Right atrium auricular region (tissue), 2 donors: ENCODE measurements at regions not wholly inside any gene's neighbourhood (a gene's known extent, or its start where the extent isn't known, plus 50 kb on each side); places are given as distances from the start of the nearest gene placed in this dataset.
"Not testable (repeated sequence)": the region's sequence is repeated elsewhere in the genome, so short reads cannot be mapped to it uniquely, and the experiment has no call there.

Experiments
- DNase-seq: peaks from one replicate; pipeline ENCODE4 v3.0.0-alpha.2; 2019; ENCODE audit warnings: low spot score
- H3K27ac ChIP-seq, 2 donors: fragments of 200-600 bp; sonication (generic); 1 replicate in 1 of 2; 2 replicates in 1 of 2; pipeline ENCODE4 v1.5.1; 2016 to 2019
- H3K27me3 ChIP-seq, 2 donors: fragments of 200-600 bp; sonication (generic); one replicate each; pipeline versions ENCODE4 v1.5.1 to v1.6.0; 2017 to 2019
- H3K36me3 ChIP-seq: fragments of 200-600 bp; sonication (generic); one replicate; pipeline ENCODE4 v1.5.1; 2016
- H3K4me1 ChIP-seq, 2 donors: fragments of 200-600 bp; sonication (generic); one replicate each; pipeline versions ENCODE4 v1.5.1 to v1.6.0; 2017 to 2019
- H3K4me3 ChIP-seq, 2 donors: fragments of 200-600 bp; sonication (generic); 1 replicate in 1 of 2; 2 replicates in 1 of 2; pipeline ENCODE4 v1.5.1; 2017 to 2019; ENCODE audit warnings: mild to moderate bottlenecking in 1 of 2, moderate library complexity in 1 of 2
- H3K9me3 ChIP-seq, 2 donors: fragments of 200-600 bp; sonication (generic); one replicate each; pipeline ENCODE4 v1.5.1; 2019
- CTCF ChIP-seq, 2 donors: fragments of 200-600 bp; sonication (generic); IDR thresholded peaks; one replicate each; pipeline ENCODE4 v1.5.1; 2019; ENCODE audit warnings: antibody characterized with exemption in 2 of 2

- H3K27ac ChIP-seq, result no peak overlapping the region
- H3K4me3 ChIP-seq, result no peak overlapping the region
- H3K9me3 ChIP-seq, result no peaks in the 10 kb centered on the region
- no peaks in the 10 kb centered on the region for H3K27me3 ChIP-seq
- no peaks in the 10 kb centered on the region for H3K4me1 ChIP-seq
- DNase-seq, result no peak
- H3K36me3 ChIP-seq, result no peaks in the 10 kb centered on the region
- no peak for TF ChIP-seq CTCF (IDR thresholded peaks at IDR 0.05)
Measured at GRCh38 chr10:22833353-22833752, 94.5 kb upstream of the ARMC3 start.

- Histone ChIP-seq H3K27ac (no peak overlapping the region), H3K36me3 (no peaks in the 10 kb centered on the region), H3K27me3 (no peaks in the 10 kb centered on the region), H3K9me3 (no peaks in the 10 kb centered on the region), H3K4me3 (no peak overlapping the region), H3K4me1 (no peaks in the 10 kb centered on the region)
- no peak for TF ChIP-seq CTCF (IDR thresholded peaks at IDR 0.05)
- no peak for DNase-seq
Measured at GRCh38 chr10:22832851-22833250, 95.0 kb upstream of the ARMC3 start.

- H3K36me3 ChIP-seq, result no peaks in the 10 kb centered on the region
- DNase-seq, result no peak
- H3K27me3 ChIP-seq, result no peaks in the 10 kb centered on the region
- no peaks in the 10 kb centered on the region for H3K9me3 ChIP-seq
- no peak overlapping the region for H3K27ac ChIP-seq
- H3K4me1 ChIP-seq, result no peaks in the 10 kb centered on the region
- no peak overlapping the region for H3K4me3 ChIP-seq
- no peak for TF ChIP-seq CTCF (IDR thresholded peaks at IDR 0.05)
Measured at GRCh38 chr10:22832066-22832602, 95.7 kb upstream of the ARMC3 start.

- no peak for DNase-seq
- no peak overlapping the region for H3K4me3 ChIP-seq
- no peak overlapping the region for H3K27ac ChIP-seq
- H3K9me3 ChIP-seq, result no peaks in the 10 kb centered on the region
- no peaks in the 10 kb centered on the region for H3K36me3 ChIP-seq
- no peak for TF ChIP-seq CTCF (IDR thresholded peaks at IDR 0.05)
- no peaks in the 10 kb centered on the region for H3K4me1 ChIP-seq
- H3K27me3 ChIP-seq, result no peaks in the 10 kb centered on the region
Measured at GRCh38 chr10:22831586-22831985, 96.3 kb upstream of the ARMC3 start.

GRCh38 chr10:22828712-22829111, 99.1 kb upstream of the ARMC3 start:
- not testable (repeated sequence) for DNase-seq, H3K9me3 ChIP-seq, H3K27me3 ChIP-seq, H3K4me3 ChIP-seq, H3K4me1 ChIP-seq, H3K27ac ChIP-seq, H3K36me3 ChIP-seq

GRCh38 chr10:22825841-22826240, 102.0 kb upstream of the ARMC3 start:
- no peak for TF ChIP-seq CTCF (IDR thresholded peaks at IDR 0.05)
- H3K4me1 ChIP-seq, result no peaks in the 10 kb centered on the region
- no peaks in the 10 kb centered on the region for H3K9me3 ChIP-seq
- no peak overlapping the region for H3K27ac ChIP-seq
- H3K36me3 ChIP-seq, result no peaks in the 10 kb centered on the region
- H3K4me3 ChIP-seq, result no peak overlapping the region
- no peak for DNase-seq
- H3K27me3 ChIP-seq, result no peaks in the 10 kb centered on the region
